GM12891 (cell line): ENCODE measurements at regions not wholly inside any gene's neighbourhood (a gene's known extent, or its start where the extent isn't known, plus 50 kb on each side); places are given as distances from the start of the nearest gene placed in this dataset.

Source experiments
- PAX5 ChIP-seq: IDR thresholded peaks from 2 replicates; pipeline ENCODE4 v1.6.1; 2011; ENCODE audit warnings: low read length, moderate library complexity, mild to moderate bottlenecking; ENCODE audit not compliant: insufficient read depth, severe bottlenecking
- POLR2AphosphoS5 ChIP-seq: IDR thresholded peaks from 2 replicates; pipeline ENCODE4 v1.6.1; 2011; ENCODE audit warnings: low read depth, low read length, control low read depth

DNA sequence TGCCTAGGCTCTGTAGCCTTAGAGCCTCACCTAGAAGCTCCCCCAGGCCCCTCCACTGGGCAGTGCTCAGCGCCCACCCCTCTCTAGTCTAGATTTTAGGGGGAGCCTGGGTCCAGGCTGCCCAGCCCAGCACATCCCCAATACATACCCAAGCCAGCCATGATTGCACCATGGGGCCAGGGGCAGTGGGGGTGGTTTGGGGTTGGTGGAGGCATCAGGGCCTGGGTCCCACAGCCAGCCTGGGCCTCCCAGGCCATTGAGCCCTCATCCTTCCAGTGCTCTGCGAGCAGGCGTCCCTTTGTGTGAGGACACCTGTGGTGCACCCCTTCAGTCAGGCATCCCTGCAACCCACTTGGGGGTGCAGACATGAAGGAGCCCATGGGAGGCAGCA lies 76.9 kb upstream of the RET start:
- TF ChIP-seq POLR2AphosphoS5 (no peak), PAX5 (no peak)
